Heart left ventricle (tissue), 13 donors: ENCODE measurements at regions not wholly inside any gene's neighbourhood (a gene's known extent, or its start where the extent isn't known, plus 50 kb on each side); places are given as distances from the start of the nearest gene placed in this dataset.

Experiments used
- POLR2A ChIP-seq, 2 donors: fragments of 450-650 bp; IDR thresholded peaks; one replicate each; pipeline ENCODE4 v1.6.1; 2017; ENCODE audit warnings: antibody characterized with exemption in 2 of 2, mild to moderate bottlenecking in 2 of 2, moderate library complexity in 2 of 2
- TF ChIP-seq, protein P1 (sequence below), 12 donors: fragments of 200-600 bp; sonication (generic) in 4 of 12; IDR thresholded peaks; one replicate each; pipeline versions ENCODE4 v1.5.0 to v1.8.0; 2018 to 2022; ENCODE audit warnings: antibody characterized with exemption in 12 of 12, mild to moderate bottlenecking in 5 of 12
- donor health status: ischemic (EF 13 %, LVEDD 7.1; RV severe dilation, severe dysfunction).
- donor health status: DM: no; HTN: yes; CAD: no.
- donor health status: DM: no; HTN: no; CAD: no.
- donor health status: ischemic (EF 25% LVEDD 6.9; RV normal size, moderate dysfunction).
- donor health status: ischemic (EF 25% LVEDD 5.7; RV mildly dilated, moderate dysfunction).
- donor health status: ischemic (EF 35%, LVEDD 5.7; RV mildly dilated, moderate dysfunction).
- donor health status: nonischemic (EF 11% LVEDD 7.7; RV severe dilation, severe dysfunction).
- donor health status: DM: yes; HTN: yes; CAD: no.
- donor health status: PGD.
- donor health status: ischemic (EF 29% LVEDD 5.4; RV normal size, mild dysfunction).
- donor health status: nonischemic (EF 23%, LVEDD 6.1; RV moderate dilation, normal function).

DNA sequence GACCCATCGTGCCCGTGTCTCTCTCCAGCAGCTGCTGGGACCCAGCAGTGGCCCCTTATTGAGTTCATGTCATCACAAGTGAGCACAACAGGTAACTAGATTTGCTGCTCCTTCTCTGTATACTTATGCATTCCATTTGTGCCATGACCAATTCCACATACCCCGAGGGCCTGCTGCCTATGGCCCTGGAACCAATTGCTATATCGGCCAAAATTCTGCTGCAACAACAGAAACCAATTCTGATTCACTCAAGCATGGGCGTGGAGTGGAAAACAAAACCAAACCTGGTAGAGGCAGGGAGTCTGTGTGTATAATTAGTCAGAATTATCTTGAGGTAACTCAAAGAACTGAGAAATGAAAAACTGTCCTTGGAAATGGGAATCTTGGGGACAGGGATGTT lies 516.6 kb downstream of the EPHB1 start:
- TF ChIP-seq, protein P1, sequence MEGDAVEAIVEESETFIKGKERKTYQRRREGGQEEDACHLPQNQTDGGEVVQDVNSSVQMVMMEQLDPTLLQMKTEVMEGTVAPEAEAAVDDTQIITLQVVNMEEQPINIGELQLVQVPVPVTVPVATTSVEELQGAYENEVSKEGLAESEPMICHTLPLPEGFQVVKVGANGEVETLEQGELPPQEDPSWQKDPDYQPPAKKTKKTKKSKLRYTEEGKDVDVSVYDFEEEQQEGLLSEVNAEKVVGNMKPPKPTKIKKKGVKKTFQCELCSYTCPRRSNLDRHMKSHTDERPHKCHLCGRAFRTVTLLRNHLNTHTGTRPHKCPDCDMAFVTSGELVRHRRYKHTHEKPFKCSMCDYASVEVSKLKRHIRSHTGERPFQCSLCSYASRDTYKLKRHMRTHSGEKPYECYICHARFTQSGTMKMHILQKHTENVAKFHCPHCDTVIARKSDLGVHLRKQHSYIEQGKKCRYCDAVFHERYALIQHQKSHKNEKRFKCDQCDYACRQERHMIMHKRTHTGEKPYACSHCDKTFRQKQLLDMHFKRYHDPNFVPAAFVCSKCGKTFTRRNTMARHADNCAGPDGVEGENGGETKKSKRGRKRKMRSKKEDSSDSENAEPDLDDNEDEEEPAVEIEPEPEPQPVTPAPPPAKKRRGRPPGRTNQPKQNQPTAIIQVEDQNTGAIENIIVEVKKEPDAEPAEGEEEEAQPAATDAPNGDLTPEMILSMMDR (IDR thresholded peaks at IDR 0.05) = no peak
- no peak for TF ChIP-seq POLR2A (IDR thresholded peaks at IDR 0.05)
